Embryonic facial prominence (tissue), 1 donor: ENCODE measurements at regions not wholly inside any gene's neighbourhood (a gene's known extent, or its start where the extent isn't known, plus 50 kb on each side); places are given as distances from the start of the nearest gene placed in this dataset.

Experiments
- DNase-seq: peaks from one replicate; pipeline ENCODE4 v3.0.0-alpha.2; 2016; ENCODE audit errors: extremely low spot score

DNA sequence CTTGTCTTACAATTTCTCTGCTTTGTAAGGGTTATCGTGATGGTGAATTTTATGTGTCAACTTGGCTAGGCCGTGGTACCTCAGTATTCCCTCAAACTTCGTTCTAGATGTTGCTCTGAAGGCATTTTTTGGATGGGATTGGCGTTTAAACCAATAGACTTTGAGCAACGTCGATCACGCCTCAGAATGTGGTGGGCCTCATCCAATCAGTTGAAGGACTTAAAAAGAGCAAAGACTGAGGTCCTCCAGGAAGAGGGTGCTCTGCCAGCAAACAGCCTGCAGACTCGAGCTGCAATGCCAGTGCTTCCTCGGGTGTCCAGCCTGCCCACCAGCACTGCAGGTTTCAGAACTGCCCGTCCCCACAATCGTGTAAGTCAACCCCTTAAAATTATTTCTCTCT, 145.8 kb upstream of the SALL3 start:
- no peak for DNase-seq

DNA sequence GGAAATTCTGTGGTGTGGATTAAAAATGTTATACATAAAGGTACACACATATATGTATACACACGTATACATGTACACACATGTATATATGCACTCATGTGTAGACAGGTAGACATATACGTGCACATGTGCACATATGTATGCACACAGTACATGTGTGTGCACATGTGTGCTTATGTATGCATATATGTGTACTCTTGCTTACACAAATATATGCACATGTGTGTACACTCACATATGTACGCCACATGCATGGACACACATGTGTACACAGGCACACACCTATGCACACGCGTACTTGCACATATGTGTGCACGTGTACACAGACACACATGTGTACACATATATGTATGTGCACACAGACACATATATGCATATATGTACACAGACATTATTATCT, 142.8 kb upstream of the SALL3 start:
- no peak for DNase-seq

DNA sequence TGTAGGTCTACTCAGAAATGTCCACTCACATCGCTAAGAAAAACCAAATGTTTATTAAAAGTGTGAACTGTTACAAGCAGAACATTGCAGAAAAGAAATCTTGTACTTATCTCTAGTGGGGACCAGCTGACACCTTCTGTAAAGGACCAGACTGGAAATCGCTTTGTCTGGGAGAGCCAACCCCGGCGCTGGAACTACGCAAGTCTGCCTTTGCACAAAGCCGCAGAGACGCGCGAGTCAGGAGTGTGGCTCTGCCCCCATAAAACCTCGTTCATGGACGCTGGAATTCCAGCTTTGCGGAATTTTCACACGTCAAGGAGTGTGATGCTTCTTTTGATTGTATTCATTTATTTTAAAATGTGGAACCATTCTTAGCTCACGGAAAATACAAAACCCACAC, 141.9 kb upstream of the SALL3 start:
- no peak for DNase-seq

DNA sequence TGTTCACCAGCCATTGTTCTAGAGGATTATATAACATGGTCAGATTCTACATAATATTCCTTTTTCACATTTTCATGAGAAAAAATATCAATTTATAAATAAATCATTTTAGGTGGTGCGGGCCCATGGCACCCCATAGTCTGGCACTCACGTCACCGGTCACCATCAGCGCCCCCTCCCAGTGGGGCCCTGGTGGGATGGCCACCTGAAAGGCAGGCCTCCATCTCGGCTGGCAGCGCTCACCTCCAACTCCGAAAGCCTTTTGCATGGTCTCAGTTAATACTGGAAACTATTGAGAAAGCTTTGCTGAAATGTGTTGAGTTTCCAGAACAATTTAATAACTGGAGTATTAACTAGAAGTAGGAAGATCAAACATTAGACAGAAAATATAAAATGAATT, 141.4 kb upstream of the SALL3 start:
- no peak for DNase-seq

DNA sequence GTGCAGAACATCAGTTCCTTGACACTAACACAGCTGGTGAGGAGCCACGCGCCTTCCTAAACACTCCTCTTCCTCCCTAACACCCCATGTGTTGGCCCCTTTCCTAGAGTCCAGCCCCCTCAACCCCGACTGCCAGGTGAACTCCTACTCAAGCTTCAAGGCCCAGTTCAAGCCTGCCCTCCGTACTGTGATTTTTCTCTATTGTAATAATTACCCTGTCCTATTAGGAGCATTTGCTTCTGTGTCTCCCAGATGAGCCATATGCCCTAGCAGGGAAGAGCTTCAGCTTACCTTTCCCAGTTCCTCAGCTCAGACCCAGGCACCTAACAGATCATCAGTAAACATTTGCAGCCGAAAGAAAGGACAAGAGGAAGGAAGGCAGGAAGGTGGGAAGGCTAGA, 130.6 kb upstream of the SALL3 start:
- DNase-seq: no peak

DNA sequence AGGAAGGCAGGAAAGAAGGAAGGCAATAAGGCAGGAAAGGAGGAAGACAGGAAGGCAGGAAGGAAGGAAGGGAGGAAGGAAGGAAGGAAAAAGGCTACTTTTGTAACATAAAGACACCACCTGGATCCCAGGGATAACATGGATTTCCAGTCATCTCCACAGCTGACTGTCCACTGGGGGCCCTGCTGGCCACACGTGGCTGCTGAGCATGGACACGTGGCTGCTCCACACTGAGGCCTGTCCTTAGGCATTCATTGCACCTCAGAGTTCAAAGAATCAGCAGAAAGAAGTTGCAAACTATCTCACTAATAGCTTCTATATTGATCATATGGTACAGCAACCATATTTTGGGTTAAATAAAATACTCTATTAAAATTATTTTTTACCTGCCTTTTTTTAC, 130.2 kb upstream of the SALL3 start:
- DNase-seq: no peak

DNA sequence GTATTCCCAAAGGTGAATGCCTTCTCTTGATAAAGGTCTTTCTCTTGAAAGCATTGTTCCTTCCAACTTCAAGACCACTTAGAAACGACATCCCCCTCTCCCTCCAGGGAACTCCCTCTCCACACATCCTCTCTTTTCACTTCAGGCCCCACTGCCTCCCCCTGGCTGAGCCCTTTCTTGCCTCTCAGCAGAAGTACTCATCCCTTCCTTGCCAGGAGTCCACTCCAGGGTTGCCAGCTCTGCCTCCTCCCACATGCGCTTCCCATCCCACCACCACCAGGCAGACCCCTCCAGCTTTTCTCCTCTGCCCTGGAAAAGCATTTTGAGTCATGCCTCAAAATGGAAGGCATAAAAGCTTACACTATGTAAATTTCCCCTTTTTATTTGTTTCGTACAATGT, 126.3 kb upstream of the SALL3 start:
- no peak for DNase-seq

DNA sequence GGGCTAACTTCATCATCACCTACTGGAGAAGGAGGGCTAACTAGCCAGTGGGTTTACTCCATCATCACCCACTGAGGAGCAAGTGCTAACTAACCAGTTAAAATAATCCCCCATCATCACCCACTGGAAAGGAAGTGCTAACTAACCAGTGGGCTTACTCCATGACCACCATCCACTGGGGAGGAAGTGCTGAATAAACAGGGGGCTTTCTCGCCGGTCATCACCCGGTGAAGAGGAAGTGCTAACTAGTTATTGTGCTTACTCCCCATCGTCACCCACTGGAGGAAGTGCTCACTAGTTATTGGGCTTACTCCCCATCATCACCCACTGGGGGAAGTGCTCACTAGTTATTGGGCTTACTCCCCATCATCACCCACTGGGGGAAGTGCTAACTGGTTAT, 124.4 kb upstream of the SALL3 start:
- DNase-seq: no peak

DNA sequence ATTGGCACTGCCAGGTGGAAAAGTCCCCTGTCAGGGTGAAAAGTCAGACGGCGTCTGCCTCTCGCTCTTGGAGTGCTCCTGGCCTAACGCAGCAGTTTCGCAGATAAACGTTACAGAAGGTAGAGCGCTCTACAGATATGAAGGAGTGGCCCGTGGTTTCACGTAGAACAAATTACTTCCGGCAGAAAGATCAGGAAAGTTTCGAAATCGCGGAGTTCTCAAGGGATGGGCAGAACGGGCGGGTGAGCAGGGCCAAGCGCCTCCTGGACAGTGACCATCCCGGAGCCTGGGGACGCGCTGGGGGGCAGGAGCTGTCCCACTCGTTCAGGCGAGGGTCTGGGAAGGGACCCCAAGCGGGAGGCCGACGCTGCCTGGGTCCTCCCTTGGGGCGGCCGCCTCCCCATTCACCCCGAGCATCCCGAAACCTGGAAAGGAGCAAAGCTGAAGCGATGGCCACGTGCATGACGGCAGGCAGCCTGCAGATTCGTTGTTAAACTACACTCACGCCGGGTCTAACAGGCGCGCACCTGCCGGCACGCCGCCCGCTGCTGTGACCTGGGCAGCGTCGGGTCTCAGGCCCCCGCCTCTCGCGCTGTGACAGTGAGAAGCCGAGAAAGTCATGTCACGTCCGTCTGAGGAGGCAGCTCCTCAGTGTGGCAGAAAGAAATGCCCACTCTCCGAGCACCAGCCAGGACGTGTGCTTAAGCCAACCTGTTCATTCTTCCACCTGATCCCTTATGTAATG, 122.9 kb upstream of the SALL3 start:
- no peak for DNase-seq

DNA sequence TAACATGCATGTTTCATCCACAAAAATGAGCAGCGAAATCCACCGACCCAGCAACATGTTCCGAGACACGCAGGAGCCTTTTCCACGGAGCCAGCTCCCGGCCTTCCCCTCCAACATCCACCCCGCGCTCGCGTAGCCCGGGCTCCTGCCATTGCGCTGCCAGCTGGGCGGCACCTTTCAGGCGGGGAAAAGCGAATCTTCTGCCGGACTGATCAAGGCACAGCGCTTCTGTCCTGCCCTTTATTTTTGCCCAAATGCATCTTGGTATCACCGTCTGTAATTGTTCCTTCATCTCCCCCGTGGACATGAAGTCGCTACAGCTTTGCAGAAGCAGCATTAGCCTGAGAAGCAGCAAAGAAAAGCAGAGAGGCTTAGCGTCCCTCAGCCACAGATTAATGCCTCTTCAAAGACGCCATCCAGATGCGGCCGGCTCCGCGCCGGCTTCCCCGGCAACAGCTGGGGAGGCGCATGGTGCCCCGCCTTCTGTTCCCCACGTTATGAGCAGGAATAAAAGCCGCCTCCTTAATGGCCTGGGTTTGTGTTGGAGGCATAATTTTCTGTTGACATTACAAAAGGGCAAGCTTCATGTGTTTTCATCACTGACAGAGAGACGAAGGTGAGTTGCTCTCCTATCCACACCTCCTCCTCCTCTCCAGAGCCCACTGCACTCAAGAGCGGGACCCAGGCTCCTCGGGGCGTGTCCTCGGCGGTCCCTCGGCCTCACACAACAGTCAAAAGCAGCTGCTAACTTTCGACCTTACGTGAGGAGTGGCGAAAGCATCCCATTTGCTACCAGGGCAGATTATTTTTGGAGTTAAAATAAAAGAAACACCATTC, 122.1 kb upstream of the SALL3 start:
- DNase-seq: no peak

DNA sequence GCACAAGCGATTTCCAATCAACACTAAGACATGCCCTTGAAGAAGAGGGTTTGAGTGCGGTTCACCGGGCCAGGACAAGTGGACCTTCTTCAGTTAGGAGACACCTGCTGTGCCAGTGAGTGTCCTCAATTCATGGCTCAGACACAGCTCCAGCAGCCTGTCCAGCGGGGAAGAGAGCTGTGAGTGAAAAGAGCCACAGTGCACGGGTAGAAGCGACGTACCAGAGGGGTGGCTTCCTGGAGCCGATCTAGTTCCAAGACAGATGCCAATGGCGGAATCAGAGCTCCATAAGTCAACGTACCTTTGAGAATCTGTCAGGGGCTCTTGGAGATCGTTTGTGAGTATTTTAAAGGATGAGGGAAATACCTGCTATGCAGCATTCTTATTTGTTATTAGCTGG, 119.9 kb upstream of the SALL3 start:
- no peak for DNase-seq

DNA sequence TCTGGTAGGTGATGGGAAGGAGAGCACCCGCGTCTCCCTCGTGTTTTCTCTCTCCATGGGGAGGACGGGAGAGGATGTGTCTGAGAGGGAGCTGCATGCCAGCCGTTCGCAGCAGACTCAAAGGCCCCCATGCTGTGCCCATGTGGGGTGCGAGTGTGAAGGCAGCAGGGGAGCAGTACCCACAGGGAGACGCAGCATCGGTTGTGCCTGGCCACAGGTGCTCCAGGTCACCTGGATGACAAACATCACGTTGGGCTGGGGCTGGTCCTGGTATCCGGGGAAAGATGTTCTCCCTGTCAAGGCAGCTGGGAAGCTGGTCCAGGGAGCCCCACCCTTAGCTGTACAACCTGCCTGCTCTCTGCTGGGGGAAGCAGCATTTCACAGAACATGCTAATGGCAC, 119.5 kb upstream of the SALL3 start:
- no peak for DNase-seq

DNA sequence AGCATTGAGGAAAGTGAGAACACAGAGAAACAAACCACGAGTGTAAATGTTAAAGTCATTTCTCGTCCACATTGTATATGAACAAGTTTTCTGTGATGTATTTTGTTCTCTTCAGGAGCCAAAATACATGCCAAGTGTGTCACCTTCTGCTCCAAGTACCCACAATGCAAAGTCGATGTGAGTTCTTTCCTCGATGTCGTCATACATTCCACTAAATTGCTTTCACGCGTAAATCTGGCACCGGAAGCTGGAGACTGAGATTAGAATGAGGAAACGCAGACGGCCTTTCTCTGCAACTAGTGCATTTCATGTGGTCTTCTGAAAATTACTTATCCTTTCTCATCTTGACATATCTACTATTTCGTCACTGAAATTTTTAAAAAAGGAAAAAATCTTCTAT, 118.5 kb upstream of the SALL3 start:
- DNase-seq: no peak

DNA sequence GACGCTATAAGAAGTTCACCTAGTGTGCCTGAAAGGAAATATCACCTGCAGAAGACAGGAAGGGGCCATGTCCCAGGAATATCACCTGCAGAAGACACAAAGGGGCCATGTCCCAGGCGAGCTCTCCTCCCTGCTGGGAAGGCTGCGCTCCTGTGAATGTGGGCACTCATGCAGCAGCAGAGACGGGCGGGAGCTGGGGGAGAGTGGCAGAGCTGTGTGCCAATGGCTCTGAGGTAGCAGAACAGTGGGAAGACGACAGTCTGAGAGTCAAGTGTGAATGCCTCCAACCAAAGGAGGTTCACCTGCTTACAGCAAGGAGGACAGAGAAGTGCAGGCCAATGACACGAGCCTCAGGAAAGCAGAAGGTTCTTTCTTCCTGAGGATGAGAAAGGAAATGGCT, 117.9 kb upstream of the SALL3 start:
- DNase-seq: no peak

DNA sequence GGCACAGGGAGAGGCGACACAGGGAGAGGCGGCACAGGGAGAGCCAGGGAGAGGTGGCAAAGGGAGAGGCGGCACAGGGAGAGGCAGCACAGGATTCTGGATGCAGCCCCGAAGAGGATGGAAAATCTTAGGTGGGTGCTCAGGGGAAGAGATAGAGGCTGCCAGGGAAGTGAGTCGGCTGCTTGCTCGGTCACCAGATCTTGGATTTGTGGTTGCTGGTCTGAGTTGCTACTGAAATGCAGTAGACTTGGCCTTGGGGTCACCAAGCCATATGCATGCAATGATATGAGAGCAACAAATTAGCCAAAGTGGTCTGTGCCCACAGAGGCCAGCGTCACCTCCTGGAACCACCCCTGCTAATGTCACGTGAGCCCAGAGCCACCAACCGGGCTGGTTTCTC, 117.2 kb upstream of the SALL3 start:
- no peak for DNase-seq

DNA sequence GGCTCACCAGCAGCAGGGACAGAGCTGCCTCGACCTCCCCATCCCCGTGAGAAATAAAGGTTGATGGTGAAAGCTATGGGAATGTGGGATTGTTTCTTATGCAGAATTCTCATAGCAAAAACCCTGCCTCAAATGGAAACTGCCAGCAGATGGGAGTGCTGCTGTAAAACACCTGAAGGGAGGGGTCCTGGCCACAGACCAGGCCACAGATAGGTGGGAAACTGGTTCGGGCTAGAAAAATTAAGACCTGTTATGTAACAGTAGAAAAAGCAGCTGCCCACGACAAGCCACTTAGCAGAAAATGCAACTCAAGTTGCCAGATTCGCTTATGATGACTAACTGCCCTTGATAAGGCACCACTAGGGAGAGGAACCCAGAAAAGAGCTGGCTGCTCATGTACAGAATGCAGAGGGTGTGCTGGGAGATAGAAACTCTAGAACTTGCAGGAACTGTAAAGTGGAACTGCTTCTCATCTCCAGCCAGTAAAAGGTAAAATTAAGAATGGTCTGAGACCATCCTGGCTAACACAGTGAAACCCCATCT, 114.5 kb upstream of the SALL3 start:
- DNase-seq: no peak

DNA sequence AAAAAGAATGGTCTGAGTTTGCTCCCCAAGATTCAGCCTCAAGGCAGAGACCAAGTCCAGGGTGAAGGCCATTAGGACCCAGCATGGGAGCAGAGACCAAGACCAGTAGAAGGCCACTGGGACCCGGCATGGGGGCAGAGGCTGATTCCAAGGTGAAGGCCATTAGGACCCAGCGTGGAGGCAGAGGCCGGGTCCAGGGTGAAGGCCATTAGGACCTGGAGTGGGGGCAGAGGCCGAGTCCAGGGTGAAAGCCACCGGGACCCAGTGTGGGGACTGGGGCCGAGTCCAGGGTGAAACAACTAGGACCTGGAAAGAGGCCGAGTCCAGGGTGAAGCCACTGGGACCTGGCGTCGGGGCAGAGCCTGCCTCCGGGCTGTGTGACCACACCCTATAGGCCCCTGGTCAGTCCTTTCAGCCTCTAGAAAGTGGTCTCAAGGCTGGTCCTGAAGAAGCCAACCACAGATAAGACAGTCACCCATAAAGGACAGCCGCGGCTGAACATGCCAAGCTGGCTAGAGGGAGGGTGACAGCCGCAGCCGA, 113.8 kb upstream of the SALL3 start:
- no peak for DNase-seq

DNA sequence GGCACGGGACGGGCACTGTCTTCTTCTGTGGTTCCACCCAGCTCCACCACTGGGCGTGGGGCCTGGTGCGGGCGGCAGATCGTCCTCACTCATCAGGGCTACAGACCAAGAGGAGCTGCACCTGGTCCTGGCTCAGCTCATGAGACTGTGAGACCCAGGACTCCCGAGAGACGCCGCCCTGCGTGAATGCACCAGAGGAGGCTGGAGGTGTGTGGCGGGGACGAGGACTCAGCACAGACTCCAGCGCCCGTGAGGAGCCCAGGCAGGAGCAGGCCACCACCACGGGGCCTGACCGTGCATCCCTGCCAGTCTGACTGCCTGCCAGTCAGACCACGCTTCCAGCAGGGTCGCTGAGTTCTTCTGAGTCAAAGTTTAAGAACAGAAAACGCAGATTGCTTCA, 112.5 kb upstream of the SALL3 start:
- DNase-seq: no peak

DNA sequence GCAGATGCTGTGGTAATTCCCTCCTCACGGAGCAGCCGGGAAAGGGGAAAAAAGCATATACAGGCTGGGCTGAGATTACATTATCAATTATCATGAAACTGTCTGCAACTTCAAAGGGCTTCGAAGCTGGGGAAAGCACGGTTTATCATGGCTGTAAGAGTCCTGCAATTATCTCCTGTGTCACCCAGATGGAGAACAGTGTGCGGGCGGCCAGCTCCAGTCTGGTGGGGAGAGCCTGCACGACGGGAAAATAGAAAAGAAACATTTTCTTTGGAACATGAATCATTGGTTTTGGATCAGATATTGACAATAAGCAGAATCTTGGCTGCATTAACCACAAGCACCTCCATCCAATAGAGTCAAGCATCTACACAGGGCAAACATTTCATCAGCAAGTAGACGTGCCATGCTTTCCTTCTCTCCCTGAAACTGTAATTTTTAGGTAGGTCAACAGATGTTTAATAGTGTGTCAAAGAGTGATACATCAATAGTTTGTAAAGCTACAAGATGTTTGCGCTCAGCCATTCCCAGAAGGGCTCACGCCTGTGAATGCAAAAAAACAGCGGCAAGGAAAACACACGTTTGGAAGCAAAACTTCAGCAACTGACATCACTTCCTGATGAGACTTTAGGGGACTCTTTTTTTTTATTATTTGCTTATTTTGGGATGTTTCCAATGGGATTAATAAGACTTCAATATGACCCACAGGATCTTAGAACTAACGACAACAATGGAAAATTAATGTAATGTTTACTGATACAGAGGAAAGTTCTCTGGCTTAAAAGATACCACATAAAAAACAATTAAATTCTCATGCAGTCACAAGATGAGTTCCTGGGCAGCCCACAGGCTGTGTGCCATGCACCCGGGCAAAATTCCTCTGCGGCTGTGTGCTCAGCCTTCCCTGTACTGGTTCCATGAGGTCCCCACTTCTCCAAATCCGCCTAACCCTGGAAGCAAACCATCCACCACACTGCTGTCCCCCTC, 111.0 kb upstream of the SALL3 start:
- DNase-seq: no peak

DNA sequence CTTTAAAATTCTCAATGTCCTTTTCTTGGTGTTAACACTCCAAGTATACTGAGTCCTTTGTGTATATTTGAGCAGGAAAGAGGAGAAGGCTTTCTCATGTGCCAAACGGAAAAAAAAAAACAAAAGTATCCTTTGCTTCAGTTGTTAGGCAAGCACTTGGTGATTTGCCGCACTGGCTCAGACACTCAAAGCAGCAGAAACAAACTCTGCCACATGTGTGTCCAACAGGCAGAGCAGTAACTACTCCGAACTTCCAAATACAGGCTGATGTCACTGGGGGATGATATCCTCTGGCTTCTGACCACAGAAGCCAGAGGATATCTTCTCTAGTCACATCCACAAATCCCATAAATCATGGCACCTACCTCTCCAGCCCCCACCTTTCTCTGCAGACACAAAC, 108.0 kb upstream of the SALL3 start:
- DNase-seq: no peak

DNA sequence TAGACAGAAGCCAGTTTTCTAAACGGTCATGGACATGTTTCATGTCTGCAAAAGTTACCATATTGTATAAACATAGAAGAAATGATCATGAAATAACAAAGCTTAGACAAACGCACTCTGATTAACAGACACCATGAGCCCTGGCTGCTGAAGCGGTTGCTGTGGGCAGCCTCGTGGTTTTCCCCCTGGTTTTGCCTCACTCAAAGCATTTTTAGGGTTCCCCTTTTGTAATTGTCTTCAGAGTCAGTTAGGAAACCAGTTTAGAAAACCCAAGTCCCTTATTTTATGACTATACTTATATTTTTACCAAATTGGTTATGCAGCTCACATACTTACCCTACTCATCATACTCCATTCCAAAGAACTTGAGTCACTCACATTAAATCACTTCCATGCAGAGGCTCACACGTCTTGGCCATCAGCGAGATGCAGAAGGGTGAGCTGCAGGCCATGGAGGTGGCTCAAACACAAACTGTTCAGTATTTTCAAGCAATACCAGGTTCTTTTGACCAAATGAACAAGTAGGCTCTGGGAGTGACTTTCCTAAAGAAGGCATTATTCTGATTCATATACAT, 105.6 kb upstream of the SALL3 start:
- DNase-seq: no peak
